ENCODE measurements at regions not wholly inside any gene's neighbourhood (a gene's known extent, or its start where the extent isn't known, plus 50 kb on each side); places are given as distances from the start of the nearest gene placed in this dataset.

GRCh38 chrX:75210602-75211001 is 54.5 kb upstream of the ABCB7 start (continued):
- TF ChIP-seq SREBF1 (IDR thresholded peaks at IDR 0.05; ENCODE audit: borderline replicate concordance, low read depth, low read length) (no peak), GATAD2B (IDR thresholded peaks at IDR 0.05; ENCODE audit: borderline replicate concordance) (no peak), XRCC5 (IDR thresholded peaks at IDR 0.05; ENCODE audit: low read depth, low read length) (no peak), ZNF586 (CRISPR knock-in tag; conservative IDR thresholded peaks at IDR 0.05) (no peak), STAT5A (IDR thresholded peaks at IDR 0.05; ENCODE audit: borderline replicate concordance, low read length) (no peak), POLR2G (IDR thresholded peaks at IDR 0.05; ENCODE audit: low read depth, low read length) (no peak), EP300 (IDR thresholded peaks at IDR 0.05; ENCODE audit: low read length) (peak; percentile 24; the same call in 1 of the 2 replicates), BDP1 (IDR thresholded peaks at IDR 0.05; ENCODE audit: insufficient read depth, insufficient read length) (no peak), NEUROD1 (IDR thresholded peaks at IDR 0.05; ENCODE audit: borderline replicate concordance, low read depth, low read length, partially characterized antibody) (no peak), EHMT2 (IDR thresholded peaks at IDR 0.05) (no peak), SREBF2 (CRISPR knock-in tag; IDR thresholded peaks at IDR 0.05) (no peak), TBL1XR1 (IDR thresholded peaks at IDR 0.05; ENCODE audit: low read length in 2 of 2) (no peak), TCF3 (CRISPR knock-in tag; IDR thresholded peaks at IDR 0.05) (no peak), BCL6 (CRISPR knock-in tag; IDR thresholded peaks at IDR 0.05) (no peak), CHD4 (IDR thresholded peaks at IDR 0.05; ENCODE audit: insufficient read depth, insufficient replicate concordance, low read depth, low read length, poor library complexity, severe bottlenecking) (no peak), ZNF449 (CRISPR knock-in tag; IDR thresholded peaks at IDR 0.05) (no peak), FUS (optimal IDR thresholded peaks at IDR 0.05; ENCODE audit: low read depth, low read length) (no peak), ZNF146 (CRISPR knock-in tag; IDR thresholded peaks at IDR 0.05; ENCODE audit: unreplicated experiment) (no peak), CBX5 (IDR thresholded peaks at IDR 0.05; ENCODE audit: borderline replicate concordance, low read depth) (no peak), KDM4B (IDR thresholded peaks at IDR 0.05; ENCODE audit: borderline replicate concordance in 2 of 2, low read depth in 1 of 2) (no peak), ZNF398 (CRISPR knock-in tag; IDR thresholded peaks at IDR 0.05) (no peak), ILF3 (IDR thresholded peaks at IDR 0.05; ENCODE audit: borderline replicate concordance) (no peak), SMARCA4 (IDR thresholded peaks at IDR 0.05) (0 out of 2 replicates have a peak, but pooled peaks have one; percentile 36), ZNF354B (CRISPR knock-in tag; IDR thresholded peaks at IDR 0.05) (no peak), ZNF395 (CRISPR knock-in tag; IDR thresholded peaks at IDR 0.05) (no peak), VEZF1 (CRISPR knock-in tag; IDR thresholded peaks at IDR 0.05) (peak; percentile 22; the same call in 1 of the 2 replicates)
